RWPE2 (cell line): ENCODE measurements at regions not wholly inside any gene's neighbourhood (a gene's known extent, or its start where the extent isn't known, plus 50 kb on each side); places are given as distances from the start of the nearest gene placed in this dataset.

Source experiments
- ATAC-seq: fragments of 200-7000 bp; cut with Tn5 transposase; 3 replicates; pipeline ENCODE4 v1.9.1; 2021; ENCODE audit warnings: low read depth
- DNase-seq: peaks from one replicate; pipeline ENCODE4 v3.0.0-alpha.2; 2020; ENCODE audit warnings: low spot score
- H3K27ac ChIP-seq: fragments of 450-650 bp; 2 replicates; pipeline ENCODE4 v1.5.1; 2017; ENCODE audit warnings: mild to moderate bottlenecking; ENCODE audit not compliant: poor library complexity, severe bottlenecking
- H3K27me3 ChIP-seq: fragments of 250-450 bp; sonication (Bioruptor Pico); 2 replicates; pipeline ENCODE4 v1.5.1; 2021; ENCODE audit warnings: mild to moderate bottlenecking, moderate library complexity; ENCODE audit not compliant: insufficient read depth, poor library complexity, severe bottlenecking
- H3K36me3 ChIP-seq: fragments of 250-450 bp; sonication (Bioruptor Pico); 2 replicates; pipeline ENCODE4 v1.5.1; 2020; ENCODE audit warnings: low read depth, mild to moderate bottlenecking, moderate library complexity
- H3K4me1 ChIP-seq: fragments of 250-450 bp; sonication (Bioruptor Pico); 2 replicates; pipeline ENCODE4 v1.5.1; 2021; ENCODE audit warnings: mild to moderate bottlenecking, moderate library complexity; ENCODE audit not compliant: insufficient read depth, poor library complexity, severe bottlenecking
- H3K4me3 ChIP-seq: fragments of 250-450 bp; sonication (Bioruptor Pico); 2 replicates; pipeline ENCODE4 v1.5.1; 2021; ENCODE audit warnings: mild to moderate bottlenecking, moderate library complexity; ENCODE audit not compliant: severe bottlenecking
- H3K9me3 ChIP-seq: fragments of 250-450 bp; sonication (Bioruptor Pico); 2 replicates; pipeline ENCODE4 v1.5.1; 2021; ENCODE audit warnings: mild to moderate bottlenecking, moderate library complexity; ENCODE audit not compliant: severe bottlenecking
- TF ChIP-seq, protein P1 (sequence below): fragments of 450-650 bp; IDR thresholded peaks from one replicate; pipeline ENCODE4 v1.5.1; 2017; ENCODE audit warnings: mild to moderate bottlenecking, moderate library complexity; ENCODE audit not compliant: poor library complexity, severe bottlenecking

DNA sequence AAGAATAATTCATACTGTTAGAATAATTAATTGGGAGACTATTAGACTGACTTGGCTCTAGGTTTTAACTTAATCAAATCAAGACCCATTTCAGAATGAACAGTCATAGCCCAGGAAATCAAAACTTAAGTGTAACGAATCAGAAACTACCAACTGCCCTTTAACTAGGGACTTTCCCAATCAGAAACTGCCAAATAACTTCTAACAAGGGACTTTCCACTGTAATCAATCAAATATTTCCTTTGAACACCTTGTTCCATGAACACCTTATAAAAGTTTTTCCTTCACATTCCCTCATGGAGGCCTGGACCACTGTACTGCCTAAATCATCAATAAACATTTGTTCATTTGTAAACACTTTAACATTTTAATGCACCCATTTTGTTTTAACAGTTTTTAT is 1054.7 kb upstream of the TMPRSS15 start:
- no peak for DNase-seq
- H3K4me3 ChIP-seq = no peak overlapping the region
- no peak for ATAC-seq
- TF ChIP-seq, protein P1, sequence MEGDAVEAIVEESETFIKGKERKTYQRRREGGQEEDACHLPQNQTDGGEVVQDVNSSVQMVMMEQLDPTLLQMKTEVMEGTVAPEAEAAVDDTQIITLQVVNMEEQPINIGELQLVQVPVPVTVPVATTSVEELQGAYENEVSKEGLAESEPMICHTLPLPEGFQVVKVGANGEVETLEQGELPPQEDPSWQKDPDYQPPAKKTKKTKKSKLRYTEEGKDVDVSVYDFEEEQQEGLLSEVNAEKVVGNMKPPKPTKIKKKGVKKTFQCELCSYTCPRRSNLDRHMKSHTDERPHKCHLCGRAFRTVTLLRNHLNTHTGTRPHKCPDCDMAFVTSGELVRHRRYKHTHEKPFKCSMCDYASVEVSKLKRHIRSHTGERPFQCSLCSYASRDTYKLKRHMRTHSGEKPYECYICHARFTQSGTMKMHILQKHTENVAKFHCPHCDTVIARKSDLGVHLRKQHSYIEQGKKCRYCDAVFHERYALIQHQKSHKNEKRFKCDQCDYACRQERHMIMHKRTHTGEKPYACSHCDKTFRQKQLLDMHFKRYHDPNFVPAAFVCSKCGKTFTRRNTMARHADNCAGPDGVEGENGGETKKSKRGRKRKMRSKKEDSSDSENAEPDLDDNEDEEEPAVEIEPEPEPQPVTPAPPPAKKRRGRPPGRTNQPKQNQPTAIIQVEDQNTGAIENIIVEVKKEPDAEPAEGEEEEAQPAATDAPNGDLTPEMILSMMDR = no peak
- peaks cover 9% of the 10 kb centered on the region for H3K27me3 ChIP-seq
- no peaks in the 10 kb centered on the region for H3K4me1 ChIP-seq
- H3K27ac ChIP-seq = no peak overlapping the region
- H3K9me3 ChIP-seq = no peaks in the 10 kb centered on the region
- H3K36me3 ChIP-seq = no peaks in the 10 kb centered on the region

DNA sequence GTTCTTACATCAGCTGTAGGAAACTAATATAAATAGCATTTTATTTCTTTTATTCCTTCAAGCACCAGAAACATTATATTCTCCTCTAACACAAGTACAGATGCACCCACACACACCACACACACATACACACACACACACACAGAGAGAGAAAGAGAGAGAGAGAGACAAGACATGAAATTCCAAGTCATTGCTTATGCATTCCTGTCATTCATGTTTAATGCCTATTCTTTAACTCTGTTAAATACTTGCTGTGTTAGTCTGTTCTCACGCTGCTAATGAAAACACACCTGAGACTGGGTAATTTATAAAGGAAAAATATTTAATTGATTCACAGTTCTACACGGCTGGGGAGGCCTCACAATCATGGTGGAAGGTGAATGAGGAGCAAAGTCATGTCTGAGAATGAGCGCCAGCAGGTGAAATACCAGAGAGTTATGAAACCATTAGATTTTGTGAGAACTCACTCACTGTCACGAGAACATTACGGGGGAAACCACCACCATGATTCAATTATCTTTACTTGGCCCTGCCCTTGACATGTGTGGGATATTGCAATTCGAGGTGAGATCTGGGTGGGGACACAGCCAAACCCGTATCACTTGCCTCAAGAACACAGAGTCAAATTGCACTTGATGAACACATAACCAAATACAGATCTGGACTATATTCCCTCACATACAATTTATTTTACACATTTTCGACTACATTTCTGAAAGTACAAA is 1058.1 kb upstream of the TMPRSS15 start:
- Histone ChIP-seq H3K9me3 (no peaks in the 10 kb centered on the region), H3K27ac (no peak overlapping the region), H3K4me3 (no peak overlapping the region), H3K27me3 (peaks cover 4% of the 10 kb centered on the region), H3K4me1 (no peaks in the 10 kb centered on the region), H3K36me3 (no peaks in the 10 kb centered on the region)
- ATAC-seq = no peak
- DNase-seq = no peak
- TF ChIP-seq, protein P1 = no peak

DNA sequence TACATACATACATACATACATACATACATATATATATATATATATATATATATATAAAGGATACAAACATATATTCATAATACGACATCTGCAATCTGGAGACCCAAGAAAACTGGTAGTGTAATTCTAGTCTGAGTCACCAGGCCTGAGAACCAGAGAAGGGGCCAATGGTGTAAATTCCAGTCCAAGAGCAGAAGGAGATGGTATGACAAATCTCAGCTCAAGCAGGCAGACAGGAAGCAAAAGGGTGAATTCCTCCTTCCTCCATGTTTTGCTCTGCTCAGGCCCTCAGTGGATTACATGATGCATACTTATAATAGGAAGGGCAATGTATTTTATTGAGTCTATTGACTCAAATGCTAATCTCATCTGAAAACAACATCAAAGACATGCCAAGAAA is 1060.4 kb upstream of the TMPRSS15 start:
- DNase-seq (no peak), ATAC-seq (no peak)
- Histone ChIP-seq H3K27ac (no peak overlapping the region), H3K4me3 (no peak overlapping the region), H3K4me1 (no peaks in the 10 kb centered on the region), H3K27me3 (peaks cover 4% of the 10 kb centered on the region), H3K36me3 (no peaks in the 10 kb centered on the region), H3K9me3 (no peaks in the 10 kb centered on the region)
- TF ChIP-seq, protein P1 = no peak

DNA sequence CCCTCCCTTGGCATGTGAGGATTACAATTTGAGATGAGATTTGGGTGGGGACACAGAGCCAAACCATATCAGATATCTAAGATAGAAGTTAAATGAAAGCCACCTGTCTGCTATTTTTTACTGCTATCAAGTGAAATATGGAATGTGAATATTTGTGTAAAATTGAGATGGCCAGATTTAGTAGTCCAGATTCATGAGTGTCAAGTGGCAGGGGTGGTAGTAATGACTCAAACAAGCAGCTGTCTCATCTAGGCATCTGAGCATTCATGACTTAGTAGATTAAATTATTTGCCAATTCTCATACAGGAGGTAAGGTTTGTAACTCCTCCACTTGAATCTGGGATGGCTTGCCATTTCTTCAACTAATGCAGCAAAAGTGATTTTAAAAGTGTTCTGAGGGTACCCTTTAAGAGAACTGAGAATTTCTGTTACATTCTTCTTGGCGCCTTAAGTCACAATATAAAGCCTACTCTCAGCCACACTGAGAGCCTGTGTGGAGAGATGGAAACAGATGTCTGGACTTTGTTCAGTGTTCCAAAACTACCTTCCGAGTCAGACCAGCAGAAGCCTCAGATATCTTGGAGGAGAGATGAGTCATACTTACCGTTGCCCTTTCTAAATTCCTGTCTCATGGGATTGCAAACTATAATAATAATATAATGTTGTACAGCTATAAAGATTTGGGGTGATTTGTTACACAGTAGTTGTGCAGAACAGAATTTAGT is 1065.6 kb upstream of the TMPRSS15 start:
- TF ChIP-seq, protein P1 = no peak

DNA sequence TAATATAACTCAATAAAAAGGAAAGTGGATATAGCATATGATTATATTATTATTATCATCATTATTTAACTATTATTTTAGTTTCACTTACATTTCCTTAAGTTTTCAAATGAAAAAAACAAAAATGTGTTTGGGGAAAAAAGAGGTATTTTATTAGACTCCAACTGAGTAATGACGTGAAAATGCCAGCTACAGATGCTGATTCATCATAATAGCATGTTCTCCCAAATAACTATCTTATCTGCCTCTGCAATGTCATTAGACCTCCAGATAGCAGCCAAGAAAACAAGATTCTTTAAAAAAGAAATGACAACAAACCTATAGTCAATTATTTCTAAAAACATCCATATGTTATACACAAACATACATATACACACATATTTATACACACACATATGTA is 1071.9 kb upstream of the TMPRSS15 start:
- ATAC-seq = no peak
- DNase-seq = no peak

More for the DNA sequence above, 1065.6 kb upstream of the TMPRSS15 start:
- ATAC-seq (no peak), DNase-seq (no peak)
- Histone ChIP-seq H3K4me1 (no peaks in the 10 kb centered on the region), H3K27me3 (no peaks in the 10 kb centered on the region), H3K36me3 (no peaks in the 10 kb centered on the region), H3K27ac (no peak overlapping the region), H3K4me3 (no peak overlapping the region), H3K9me3 (no peaks in the 10 kb centered on the region)

More for the DNA sequence above, 1071.9 kb upstream of the TMPRSS15 start:
- no peak overlapping the region for H3K27ac ChIP-seq
- H3K4me1 ChIP-seq = no peaks in the 10 kb centered on the region
- H3K4me3 ChIP-seq = no peak overlapping the region
- no peaks in the 10 kb centered on the region for H3K9me3 ChIP-seq
- no peaks in the 10 kb centered on the region for H3K27me3 ChIP-seq
- TF ChIP-seq, protein P1 = no peak
- no peaks in the 10 kb centered on the region for H3K36me3 ChIP-seq
